Hepatocyte (in vitro differentiated cells): ENCODE measurements at regions not wholly inside any gene's neighbourhood (a gene's known extent, or its start where the extent isn't known, plus 50 kb on each side); places are given as distances from the start of the nearest gene placed in this dataset.

ENCODE experiments used
- EZH2 ChIP-seq: fragments of 200-600 bp; sonication (generic); IDR thresholded peaks from 2 replicates; pipeline ENCODE4 v1.6.1; 2016; ENCODE audit warnings: antibody characterized with exemption, mild to moderate bottlenecking, borderline replicate concordance
- EZH2phosphoT487 ChIP-seq: fragments of 200-600 bp; sonication (generic); IDR thresholded peaks from one replicate; pipeline ENCODE4 v1.6.1; 2018; ENCODE audit warnings: antibody characterized with exemption, mild to moderate bottlenecking, low read depth, moderate library complexity; ENCODE audit not compliant: unreplicated experiment, severe bottlenecking
- TF ChIP-seq, protein P1 (sequence below): fragments of 200-600 bp; sonication (generic); IDR thresholded peaks from 2 replicates; pipeline ENCODE4 v1.5.1; 2016; ENCODE audit warnings: antibody characterized with exemption, mild to moderate bottlenecking; ENCODE audit not compliant: poor library complexity

DNA sequence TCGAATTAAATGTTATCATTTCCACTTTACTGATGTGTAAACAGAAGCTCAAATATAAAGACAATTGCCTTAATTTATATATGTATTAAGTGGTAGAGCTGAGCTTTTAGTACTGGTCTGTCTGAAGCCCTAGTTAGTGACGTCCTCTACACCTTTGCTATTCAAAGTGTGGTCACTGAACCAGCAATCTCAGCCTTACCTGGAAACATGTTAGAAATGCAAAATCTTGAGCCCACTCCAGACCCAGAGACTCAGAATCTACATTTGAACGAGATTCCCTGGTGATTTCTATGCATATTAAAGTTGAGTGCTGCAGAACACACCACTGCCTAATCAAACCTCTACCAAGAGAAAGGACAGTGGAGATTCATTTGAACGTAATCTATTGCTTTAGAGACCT lies 88.3 kb upstream of the MPDZ start:
- TF ChIP-seq, protein P1, sequence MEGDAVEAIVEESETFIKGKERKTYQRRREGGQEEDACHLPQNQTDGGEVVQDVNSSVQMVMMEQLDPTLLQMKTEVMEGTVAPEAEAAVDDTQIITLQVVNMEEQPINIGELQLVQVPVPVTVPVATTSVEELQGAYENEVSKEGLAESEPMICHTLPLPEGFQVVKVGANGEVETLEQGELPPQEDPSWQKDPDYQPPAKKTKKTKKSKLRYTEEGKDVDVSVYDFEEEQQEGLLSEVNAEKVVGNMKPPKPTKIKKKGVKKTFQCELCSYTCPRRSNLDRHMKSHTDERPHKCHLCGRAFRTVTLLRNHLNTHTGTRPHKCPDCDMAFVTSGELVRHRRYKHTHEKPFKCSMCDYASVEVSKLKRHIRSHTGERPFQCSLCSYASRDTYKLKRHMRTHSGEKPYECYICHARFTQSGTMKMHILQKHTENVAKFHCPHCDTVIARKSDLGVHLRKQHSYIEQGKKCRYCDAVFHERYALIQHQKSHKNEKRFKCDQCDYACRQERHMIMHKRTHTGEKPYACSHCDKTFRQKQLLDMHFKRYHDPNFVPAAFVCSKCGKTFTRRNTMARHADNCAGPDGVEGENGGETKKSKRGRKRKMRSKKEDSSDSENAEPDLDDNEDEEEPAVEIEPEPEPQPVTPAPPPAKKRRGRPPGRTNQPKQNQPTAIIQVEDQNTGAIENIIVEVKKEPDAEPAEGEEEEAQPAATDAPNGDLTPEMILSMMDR = no peak
- TF ChIP-seq EZH2 = no peak
- no peak for TF ChIP-seq EZH2phosphoT487
